GM13976 (cell line): ENCODE measurements at regions not wholly inside any gene's neighbourhood (a gene's known extent, or its start where the extent isn't known, plus 50 kb on each side); places are given as distances from the start of the nearest gene placed in this dataset.

ENCODE experiments used
- DNase-seq: peaks from one replicate; pipeline ENCODE4 v3.0.0; 2012; ENCODE audit warnings: low spot score
- in situ Hi-C: fragments of 300-500 bp; cut with MboI; formaldehyde crosslinking; loops from one replicate; pipeline ENCODE4 v1.12.0; 2022; ENCODE audit warnings: low sequenced_read_pairs, mixed read lengths, inconsistent platforms; ENCODE audit not compliant: unreplicated experiment
- TF ChIP-seq, protein P1 (sequence below): IDR thresholded peaks from 2 replicates; pipeline ENCODE4 v1.5.1; 2012; ENCODE audit warnings: borderline replicate concordance, mild to moderate bottlenecking; ENCODE audit not compliant: insufficient read depth; ENCODE audit errors: extremely low read depth, missing control alignments, control extremely low read depth

DNA sequence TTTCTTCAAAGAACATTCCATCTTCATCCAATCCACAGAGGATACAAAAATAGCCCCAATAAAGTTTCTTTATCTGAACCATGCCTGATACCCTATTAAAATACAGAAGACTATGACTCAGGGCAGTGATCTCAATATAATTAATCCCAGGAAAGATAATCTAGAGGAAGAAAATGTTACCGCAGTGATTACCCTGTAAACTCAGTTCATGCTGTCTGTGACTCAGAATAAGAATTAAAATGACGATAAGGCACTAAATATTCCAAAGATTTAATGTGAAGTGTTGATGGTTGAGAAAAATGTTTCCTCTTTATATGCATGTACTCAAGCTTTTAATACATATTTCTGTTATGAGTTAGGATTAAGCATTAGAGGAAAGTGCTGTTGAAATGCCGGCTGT lies 88.6 kb upstream of the LYPLAL1 start:
- no peak for DNase-seq
- TF ChIP-seq, protein P1, sequence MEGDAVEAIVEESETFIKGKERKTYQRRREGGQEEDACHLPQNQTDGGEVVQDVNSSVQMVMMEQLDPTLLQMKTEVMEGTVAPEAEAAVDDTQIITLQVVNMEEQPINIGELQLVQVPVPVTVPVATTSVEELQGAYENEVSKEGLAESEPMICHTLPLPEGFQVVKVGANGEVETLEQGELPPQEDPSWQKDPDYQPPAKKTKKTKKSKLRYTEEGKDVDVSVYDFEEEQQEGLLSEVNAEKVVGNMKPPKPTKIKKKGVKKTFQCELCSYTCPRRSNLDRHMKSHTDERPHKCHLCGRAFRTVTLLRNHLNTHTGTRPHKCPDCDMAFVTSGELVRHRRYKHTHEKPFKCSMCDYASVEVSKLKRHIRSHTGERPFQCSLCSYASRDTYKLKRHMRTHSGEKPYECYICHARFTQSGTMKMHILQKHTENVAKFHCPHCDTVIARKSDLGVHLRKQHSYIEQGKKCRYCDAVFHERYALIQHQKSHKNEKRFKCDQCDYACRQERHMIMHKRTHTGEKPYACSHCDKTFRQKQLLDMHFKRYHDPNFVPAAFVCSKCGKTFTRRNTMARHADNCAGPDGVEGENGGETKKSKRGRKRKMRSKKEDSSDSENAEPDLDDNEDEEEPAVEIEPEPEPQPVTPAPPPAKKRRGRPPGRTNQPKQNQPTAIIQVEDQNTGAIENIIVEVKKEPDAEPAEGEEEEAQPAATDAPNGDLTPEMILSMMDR = no peak
- in situ Hi-C loops = no loop called here

DNA sequence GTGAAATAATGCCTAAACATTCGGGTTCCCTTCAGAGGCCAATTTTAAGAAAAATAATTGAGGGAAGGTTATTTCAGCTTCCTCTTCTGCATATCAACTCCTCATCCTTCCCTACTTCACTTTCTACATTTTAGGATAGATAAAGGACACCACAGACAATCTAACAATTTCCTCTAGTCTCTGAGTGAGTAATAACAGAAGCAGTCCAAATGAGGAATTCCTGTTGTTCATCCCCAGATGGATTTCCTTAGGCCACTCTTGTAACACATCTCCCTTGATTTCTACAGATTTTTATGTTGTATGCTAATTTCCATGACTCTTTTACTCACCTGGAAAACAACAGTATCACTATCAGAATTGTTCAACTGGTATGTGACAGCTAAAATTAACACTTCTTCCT lies 87.7 kb upstream of the LYPLAL1 start:
- DNase-seq = no peak
- TF ChIP-seq, protein P1 = no peak
- in situ Hi-C loops = no loop called here

DNA sequence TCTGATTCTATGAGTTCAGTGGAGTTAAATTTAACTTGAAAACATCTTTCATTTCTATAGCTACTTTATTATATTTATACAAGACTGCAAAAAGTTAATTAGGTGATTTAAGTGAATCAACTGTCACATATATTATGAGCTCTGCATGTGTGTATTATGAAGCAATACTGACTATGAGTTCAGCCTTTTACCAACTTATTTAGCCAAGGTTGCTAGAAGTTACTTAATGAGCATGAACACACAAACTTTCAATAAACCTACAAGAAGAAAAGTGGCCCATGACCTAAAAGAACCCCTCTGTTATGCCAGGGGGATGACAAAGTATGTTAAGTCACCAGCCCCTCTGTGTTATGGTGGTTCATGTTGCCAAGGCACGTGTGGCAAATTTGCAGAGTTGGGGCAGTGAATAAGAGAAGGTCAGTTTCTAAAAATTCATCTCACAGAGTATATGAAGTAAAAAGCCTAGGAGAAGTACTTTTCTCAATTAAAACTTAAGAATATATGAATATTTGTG lies 86.7 kb upstream of the LYPLAL1 start:
- no peak for DNase-seq
- TF ChIP-seq, protein P1 = no peak
- in situ Hi-C loops = no loop called here

DNA sequence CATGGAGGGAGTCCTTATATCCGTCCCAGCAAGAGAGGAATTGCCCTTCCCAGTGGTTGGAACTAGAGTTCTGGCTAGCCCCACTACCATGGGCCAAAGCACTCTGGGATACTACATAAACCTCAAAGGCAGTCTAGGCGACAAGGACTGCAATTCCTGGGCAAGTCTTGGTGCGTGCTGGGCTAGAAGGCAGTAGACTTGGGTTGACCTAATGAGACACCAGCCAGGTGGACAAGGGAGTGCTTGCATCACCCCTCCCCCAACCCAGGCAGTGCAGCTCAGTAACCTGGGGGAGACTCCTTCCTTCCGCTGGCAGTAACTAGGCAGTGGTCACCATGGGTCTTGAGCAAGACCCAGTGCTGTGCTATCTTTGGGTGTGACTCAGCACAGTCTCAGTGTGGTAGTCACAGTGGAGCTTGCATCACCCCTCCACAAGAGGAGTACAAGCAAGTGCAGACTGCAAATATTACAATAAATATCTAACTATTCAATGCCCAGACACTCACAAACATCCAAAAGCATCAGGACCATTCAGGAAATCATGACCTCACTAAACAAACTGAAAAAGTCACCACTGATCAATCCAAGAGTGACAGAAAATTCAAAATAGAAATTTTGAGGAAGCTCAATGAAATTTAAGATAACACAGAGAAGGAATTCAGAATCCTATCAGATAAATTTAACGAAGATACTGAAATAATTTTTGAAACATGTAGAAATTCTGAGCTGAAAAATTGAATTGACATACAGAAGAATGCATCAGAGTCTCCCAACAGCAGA lies 84.7 kb upstream of the LYPLAL1 start:
- no peak for DNase-seq
- TF ChIP-seq, protein P1 = no peak
- in situ Hi-C loops = no loop called here

DNA sequence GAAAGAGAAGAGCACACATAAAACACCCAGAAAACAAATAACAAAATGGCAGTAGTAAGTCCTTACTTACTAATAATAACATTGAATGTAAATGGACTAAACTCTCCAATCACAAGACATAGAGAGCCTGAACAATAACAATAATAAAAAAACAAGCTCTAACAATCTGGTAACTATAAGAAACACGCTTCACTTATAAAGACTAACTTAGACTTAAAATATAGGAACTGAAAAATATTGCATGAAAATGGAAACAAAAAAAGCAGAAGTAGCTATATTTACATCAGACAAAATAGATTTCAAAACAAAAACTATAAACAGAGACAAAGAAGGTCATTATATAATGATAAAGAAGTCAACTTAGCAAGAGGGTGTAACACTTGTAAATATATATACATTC lies 83.1 kb upstream of the LYPLAL1 start:
- no peak for DNase-seq
- TF ChIP-seq, protein P1 = no peak
- in situ Hi-C loops = no loop called here

DNA sequence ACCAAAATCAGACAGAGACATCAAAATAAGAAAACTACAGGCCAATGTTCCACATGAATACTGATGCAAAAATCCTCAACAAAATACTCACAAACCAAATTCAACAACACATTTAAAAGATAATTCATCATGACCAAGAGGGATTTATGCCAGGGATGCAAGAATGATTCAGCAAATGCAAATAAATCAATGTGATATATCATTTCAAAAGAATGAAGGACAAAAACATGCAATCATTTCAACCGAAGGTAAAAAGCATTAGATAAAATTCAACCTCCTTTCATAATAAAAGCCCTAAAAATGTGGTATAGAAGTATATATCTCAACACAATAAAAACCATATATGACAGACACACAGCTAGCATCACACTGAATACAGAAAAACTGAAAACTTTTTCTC lies 81.5 kb upstream of the LYPLAL1 start:
- in situ Hi-C loops = no loop called here
- no peak for DNase-seq
- TF ChIP-seq, protein P1 = no peak
